ENCODE measurements at regions not wholly inside any gene's neighbourhood (a gene's known extent, or its start where the extent isn't known, plus 50 kb on each side); places are given as distances from the start of the nearest gene placed in this dataset.
"Not testable (repeated sequence)": the region's sequence is repeated elsewhere in the genome, so short reads cannot be mapped to it uniquely, and the experiment has no call there.

DNA sequence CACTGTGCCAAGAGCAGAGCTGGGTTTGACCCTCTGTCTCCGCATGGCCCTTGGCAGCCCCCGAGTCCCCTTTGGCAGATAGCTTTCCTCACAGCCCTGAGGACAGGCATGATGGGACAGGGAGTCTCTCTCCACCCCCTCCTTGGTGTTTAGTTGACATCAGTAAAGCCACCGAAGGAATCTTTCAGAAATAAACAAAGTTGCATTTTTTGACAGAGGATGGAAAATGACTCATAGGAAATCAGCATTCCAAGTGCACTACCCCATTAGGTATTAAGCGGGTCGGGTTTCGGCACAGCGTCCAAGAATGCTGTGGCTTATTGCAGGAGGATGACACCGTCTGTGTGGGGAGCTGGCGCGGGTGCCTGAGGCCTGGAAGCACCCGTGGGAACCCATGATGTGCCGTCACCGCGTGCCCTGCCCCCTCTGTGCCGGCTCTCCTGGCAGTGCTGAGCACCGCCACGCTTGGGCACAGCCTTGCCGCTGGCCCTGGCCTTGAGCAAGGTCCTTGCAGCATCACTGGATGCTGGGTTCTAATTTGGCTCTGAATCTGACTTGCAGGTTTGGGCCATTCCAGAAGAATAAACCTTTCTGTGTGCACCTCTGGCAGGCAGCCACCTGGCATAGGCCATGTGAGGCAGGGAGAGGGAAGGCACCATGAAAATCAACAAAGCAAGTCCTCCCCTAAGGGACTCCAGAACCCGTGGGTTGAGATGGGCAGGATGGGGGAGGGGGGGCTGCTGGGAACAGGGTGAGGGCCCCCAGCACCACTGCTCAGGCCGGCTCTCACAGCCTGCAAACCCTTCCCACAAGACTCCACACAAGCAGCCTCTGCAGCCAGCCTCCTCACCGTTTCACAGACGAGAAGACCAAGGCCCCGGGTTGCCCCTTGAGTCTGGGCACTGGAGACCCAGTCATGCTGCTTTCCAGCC, 50.5 kb upstream of the ZNF469 start:
- Histone ChIP-seq H3K27me3 (ENCODE audit: insufficient read depth, low read length) (no peaks in the 10 kb centered on the region), H3K4me2 (ENCODE audit: insufficient read depth, low read length) (peak overlapping the region; percentile 66), H3K36me3 (ENCODE audit: insufficient read depth, low read length) (no peaks in the 10 kb centered on the region), H3K4me1 (ENCODE audit: insufficient read depth, low read length) (peaks cover 35% of the 10 kb centered on the region), H4K20me1 (ENCODE audit: insufficient read depth, low read length) (no peaks in the 10 kb centered on the region), H3K27ac (ENCODE audit: low read depth, low read length) (peak overlapping the region; percentile 100), H3K79me2 (ENCODE audit: insufficient read depth, low read length) (no peaks in the 10 kb centered on the region), H3K9me3 (ENCODE audit: low read depth, low read length) (no peaks in the 10 kb centered on the region), H3K4me3 (ENCODE audit: insufficient read depth, low read length) (peak overlapping the region; percentile 49), H2AFZ (ENCODE audit: low read length) (no peak overlapping the region)
- TF ChIP-seq, protein P1, sequence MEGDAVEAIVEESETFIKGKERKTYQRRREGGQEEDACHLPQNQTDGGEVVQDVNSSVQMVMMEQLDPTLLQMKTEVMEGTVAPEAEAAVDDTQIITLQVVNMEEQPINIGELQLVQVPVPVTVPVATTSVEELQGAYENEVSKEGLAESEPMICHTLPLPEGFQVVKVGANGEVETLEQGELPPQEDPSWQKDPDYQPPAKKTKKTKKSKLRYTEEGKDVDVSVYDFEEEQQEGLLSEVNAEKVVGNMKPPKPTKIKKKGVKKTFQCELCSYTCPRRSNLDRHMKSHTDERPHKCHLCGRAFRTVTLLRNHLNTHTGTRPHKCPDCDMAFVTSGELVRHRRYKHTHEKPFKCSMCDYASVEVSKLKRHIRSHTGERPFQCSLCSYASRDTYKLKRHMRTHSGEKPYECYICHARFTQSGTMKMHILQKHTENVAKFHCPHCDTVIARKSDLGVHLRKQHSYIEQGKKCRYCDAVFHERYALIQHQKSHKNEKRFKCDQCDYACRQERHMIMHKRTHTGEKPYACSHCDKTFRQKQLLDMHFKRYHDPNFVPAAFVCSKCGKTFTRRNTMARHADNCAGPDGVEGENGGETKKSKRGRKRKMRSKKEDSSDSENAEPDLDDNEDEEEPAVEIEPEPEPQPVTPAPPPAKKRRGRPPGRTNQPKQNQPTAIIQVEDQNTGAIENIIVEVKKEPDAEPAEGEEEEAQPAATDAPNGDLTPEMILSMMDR (IDR thresholded peaks at IDR 0.05; ENCODE audit: extremely low read depth, low read depth, low read length) = no peak
- DNase-seq (ENCODE audit: insufficient read length, low spot score, missing footprints) = peak; percentile 99

- peak; percentile 86 for DNase-seq (ENCODE audit: insufficient read length, low spot score, missing footprints)
- not testable (repeated sequence) for H3K79me2 ChIP-seq (ENCODE audit: insufficient read depth, low read length); H3K36me3 ChIP-seq (ENCODE audit: insufficient read depth, low read length); H4K20me1 ChIP-seq (ENCODE audit: insufficient read depth, low read length); H3K27me3 ChIP-seq (ENCODE audit: insufficient read depth, low read length); H3K9me3 ChIP-seq (ENCODE audit: low read depth, low read length)
- Histone ChIP-seq H3K27ac (ENCODE audit: low read depth, low read length) (peak overlapping the region; percentile 100), H3K4me3 (ENCODE audit: insufficient read depth, low read length) (peak overlapping the region; percentile 49), H3K4me2 (ENCODE audit: insufficient read depth, low read length) (peak overlapping the region; percentile 66), H3K4me1 (ENCODE audit: insufficient read depth, low read length) (peaks cover 35% of the 10 kb centered on the region), H2AFZ (ENCODE audit: low read length) (peak overlapping the region; percentile 61)
These were observed 49.6 kb upstream of the ZNF469 start for GRCh38 chr16:88332921-88333825.

Measured in osteoblast (primary cell).